ENCODE measurements at regions not wholly inside any gene's neighbourhood (a gene's known extent, or its start where the extent isn't known, plus 50 kb on each side); places are given as distances from the start of the nearest gene placed in this dataset.
A peak's percentile ranks its signal among the peaks of the same experiment; 100 is the strongest.
"Not testable (repeated sequence)": the region's sequence is repeated elsewhere in the genome, so short reads cannot be mapped to it uniquely, and the experiment has no call there.

- DNase-seq (ENCODE audit: low read depth) = no peak
- TF ChIP-seq MYC (IDR thresholded peaks at IDR 0.05; ENCODE audit: low read depth, low read length) (no peak), POLR2A (IDR thresholded peaks at IDR 0.05; ENCODE audit: extremely low read depth, insufficient read length) (no peak), CTCF (IDR thresholded peaks at IDR 0.05; ENCODE audit: low read depth, low read length) (no peak), MAX (IDR thresholded peaks at IDR 0.05; ENCODE audit: low read depth, low read length) (no peak)
- H3K4me3 ChIP-seq (ENCODE audit: low read depth, low read length) = no peak overlapping the region
Observed at GRCh38 chr15:79572691-79573404, 140.7 kb downstream of the MINAR1 start.

GRCh38 chr15:79574431-79575273 lies 142.5 kb downstream of the MINAR1 start:
- not testable (repeated sequence) for H3K4me3 ChIP-seq (ENCODE audit: low read depth, low read length); DNase-seq (ENCODE audit: low read depth)

GRCh38 chr15:79582650-79583049 lies 150.5 kb downstream of the MINAR1 start:
- TF ChIP-seq MAX (IDR thresholded peaks at IDR 0.05; ENCODE audit: low read depth, low read length) (no peak), MYC (IDR thresholded peaks at IDR 0.05; ENCODE audit: low read depth, low read length) (no peak), CTCF (IDR thresholded peaks at IDR 0.05; ENCODE audit: low read depth, low read length) (no peak), POLR2A (IDR thresholded peaks at IDR 0.05; ENCODE audit: extremely low read depth, insufficient read length) (no peak)
- no peak overlapping the region for H3K4me3 ChIP-seq (ENCODE audit: low read depth, low read length)
- DNase-seq (ENCODE audit: low read depth) = no peak

GRCh38 chr15:79592126-79592525 lies 160.0 kb downstream of the MINAR1 start:
- DNase-seq (ENCODE audit: low read depth) = no peak

GRCh38 chr15:79593119-79593869 lies 161.2 kb downstream of the MINAR1 start:
- no peak for TF ChIP-seq POLR2A (IDR thresholded peaks at IDR 0.05; ENCODE audit: extremely low read depth, insufficient read length)
- peak; percentile 24 for TF ChIP-seq CTCF (IDR thresholded peaks at IDR 0.05; ENCODE audit: low read depth, low read length)
- peak; percentile 30 for DNase-seq (ENCODE audit: low read depth)

More at GRCh38 chr15:79592126-79592525, 160.0 kb downstream of the MINAR1 start:
- no peak for TF ChIP-seq MAX (IDR thresholded peaks at IDR 0.05; ENCODE audit: low read depth, low read length)
- no peak for TF ChIP-seq MYC (IDR thresholded peaks at IDR 0.05; ENCODE audit: low read depth, low read length)
- no peak for TF ChIP-seq POLR2A (IDR thresholded peaks at IDR 0.05; ENCODE audit: extremely low read depth, insufficient read length)
- no peak for TF ChIP-seq CTCF (IDR thresholded peaks at IDR 0.05; ENCODE audit: low read depth, low read length)
- no peak overlapping the region for H3K4me3 ChIP-seq (ENCODE audit: low read depth, low read length)

GRCh38 chr15:79595306-79595705 lies 163.2 kb downstream of the MINAR1 start:
- no peak overlapping the region for H3K4me3 ChIP-seq (ENCODE audit: low read depth, low read length)
- TF ChIP-seq POLR2A (IDR thresholded peaks at IDR 0.05; ENCODE audit: extremely low read depth, insufficient read length) (no peak), CTCF (IDR thresholded peaks at IDR 0.05; ENCODE audit: low read depth, low read length) (no peak), MYC (IDR thresholded peaks at IDR 0.05; ENCODE audit: low read depth, low read length) (no peak), MAX (IDR thresholded peaks at IDR 0.05; ENCODE audit: low read depth, low read length) (no peak)

More at GRCh38 chr15:79593119-79593869, 161.2 kb downstream of the MINAR1 start:
- no peak overlapping the region for H3K4me3 ChIP-seq (ENCODE audit: low read depth, low read length)

More at GRCh38 chr15:79595306-79595705, 163.2 kb downstream of the MINAR1 start:
- DNase-seq (ENCODE audit: low read depth) = no peak
